UCSD-AML1 (cell line): ENCODE measurements at regions not wholly inside any gene's neighbourhood (a gene's known extent, or its start where the extent isn't known, plus 50 kb on each side); places are given as distances from the start of the nearest gene placed in this dataset.

Source experiments
- DNase-seq: peaks from one replicate; lab custom pipeline; 2025; ENCODE audit not compliant: unreplicated experiment; lab: John Stamatoyannopoulos, UW

GRCh38 chr2:4356541-4356940 lies 653.2 kb downstream of the DCDC2C start:
- DNase-seq: no peak

GRCh38 chr2:4357121-4357520 lies 653.7 kb downstream of the DCDC2C start:
- no peak for DNase-seq

GRCh38 chr2:4358837-4359236 lies 655.5 kb downstream of the DCDC2C start:
- no peak for DNase-seq

- no peak for DNase-seq
Measured at GRCh38 chr2:4368907-4369306, 665.5 kb downstream of the DCDC2C start.

- DNase-seq: no peak
Measured at GRCh38 chr2:4369826-4370419, 666.5 kb downstream of the DCDC2C start.

- no peak for DNase-seq
Measured at GRCh38 chr2:4370422-4371090, 667.2 kb downstream of the DCDC2C start.

GRCh38 chr2:4381049-4381448 lies 677.7 kb downstream of the DCDC2C start:
- DNase-seq: no peak

GRCh38 chr2:4381773-4382172 lies 678.4 kb downstream of the DCDC2C start:
- no peak for DNase-seq

- DNase-seq: no peak
Measured at GRCh38 chr2:4391013-4391412, 687.6 kb downstream of the DCDC2C start.

GRCh38 chr2:4404363-4404762 lies 701.0 kb downstream of the DCDC2C start:
- no peak for DNase-seq

GRCh38 chr2:4408321-4408720 lies 704.9 kb downstream of the DCDC2C start:
- DNase-seq: no peak

- DNase-seq: no peak
Measured at GRCh38 chr2:4412637-4413187, 709.3 kb downstream of the DCDC2C start.

- DNase-seq: no peak
Measured at GRCh38 chr2:4415171-4415570, 711.8 kb downstream of the DCDC2C start.

- no peak for DNase-seq
Measured at GRCh38 chr2:4415810-4416413, 712.5 kb downstream of the DCDC2C start.

GRCh38 chr2:4416431-4416830 lies 713.1 kb downstream of the DCDC2C start:
- no peak for DNase-seq

GRCh38 chr2:4417771-4418170 lies 714.4 kb downstream of the DCDC2C start:
- no peak for DNase-seq

- DNase-seq: no peak
Measured at GRCh38 chr2:4420032-4420431, 716.7 kb downstream of the DCDC2C start.

- no peak for DNase-seq
Measured at GRCh38 chr2:4424153-4424552, 720.8 kb downstream of the DCDC2C start.

- no peak for DNase-seq
Measured at GRCh38 chr2:4427083-4427482, 723.7 kb downstream of the DCDC2C start.

- DNase-seq: no peak
Measured at GRCh38 chr2:4445821-4446220, 742.4 kb downstream of the DCDC2C start.

- DNase-seq: no peak
Measured at GRCh38 chr2:4454907-4455306, 751.5 kb downstream of the DCDC2C start.

GRCh38 chr2:4455486-4456155 lies 752.2 kb downstream of the DCDC2C start:
- DNase-seq: no peak
